CD8-positive, alpha-beta memory T cell (primary cell): ENCODE measurements at regions not wholly inside any gene's neighbourhood (a gene's known extent, or its start where the extent isn't known, plus 50 kb on each side); places are given as distances from the start of the nearest gene placed in this dataset.

Experiments used
- CTCF ChIA-PET: fragments of 350-600 bp; sonication (Branson Sonifier 250); formaldehyde crosslinking; loops from one replicate; lab custom pipeline; 2021; ENCODE audit warnings: antibody characterized with exemption; lab: Charles Lee
- POLR2A ChIA-PET: fragments of 350-600 bp; sonication (Branson Sonifier 250); formaldehyde crosslinking; loops from one replicate; lab custom pipeline; 2021; ENCODE audit warnings: antibody characterized with exemption; lab: Charles Lee
- DNase-seq, 5 donors: peaks; one replicate each; pipeline versions ENCODE4 v3.0.0 to v3.0.0-alpha.2; 2020 to 2022; ENCODE audit warnings: mixed read lengths in 1 of 5
- H3K27ac ChIP-seq: one replicate; pipeline ENCODE4 v1.7.0; 2013; ENCODE audit warnings: low read depth, mild to moderate bottlenecking, low read length, moderate library complexity
- H3K27me3 ChIP-seq: 2 replicates; pipeline ENCODE4 v1.7.0; 2013; ENCODE audit warnings: low read length, mild to moderate bottlenecking; ENCODE audit not compliant: insufficient read depth, poor library complexity, severe bottlenecking
- H3K36me3 ChIP-seq: 2 replicates; pipeline ENCODE4 v1.7.0; 2013; ENCODE audit warnings: mild to moderate bottlenecking, low read length, moderate library complexity; ENCODE audit not compliant: insufficient read depth
- H3K4me1 ChIP-seq: 2 replicates; pipeline ENCODE4 v1.7.0; 2013; ENCODE audit warnings: mild to moderate bottlenecking, low read length, moderate library complexity; ENCODE audit not compliant: insufficient read depth
- H3K4me3 ChIP-seq: 2 replicates; pipeline ENCODE4 v1.7.0; 2013; ENCODE audit warnings: mild to moderate bottlenecking, low read length
- H3K9me3 ChIP-seq: 2 replicates; pipeline ENCODE4 v1.7.0; 2013; ENCODE audit warnings: mild to moderate bottlenecking, low read length
- H3K27ac Mint-ChIP-seq, 8 donors: one replicate each; pipeline ENCODE4 v1.8.0; 2020 to 2021; ENCODE audit warnings: mixed read lengths in 8 of 8, mild to moderate bottlenecking in 6 of 8, inconsistent platforms in 3 of 8, moderate library complexity in 3 of 8
- H3K27me3 Mint-ChIP-seq, 2 donors: one replicate each; pipeline ENCODE4 v1.8.0; 2020 to 2021; ENCODE audit warnings: mixed read lengths in 2 of 2, mild to moderate bottlenecking in 1 of 2, moderate library complexity in 1 of 2
- H3K36me3 Mint-ChIP-seq, 3 donors: one replicate each; pipeline ENCODE4 v1.8.0; 2020 to 2021; ENCODE audit warnings: mixed read lengths in 3 of 3, inconsistent platforms in 1 of 3, mild to moderate bottlenecking in 1 of 3
- H3K4me1 Mint-ChIP-seq, 3 donors: one replicate each; pipeline ENCODE4 v1.8.0; 2020 to 2021; ENCODE audit warnings: mixed read lengths in 3 of 3, inconsistent platforms in 1 of 3, mild to moderate bottlenecking in 1 of 3
- H3K4me3 Mint-ChIP-seq, 7 donors: one replicate each; pipeline ENCODE4 v1.8.0; 2020 to 2021; ENCODE audit warnings: mixed read lengths in 7 of 7, mild to moderate bottlenecking in 6 of 7, moderate library complexity in 4 of 7, inconsistent platforms in 2 of 7
- H3K9me3 Mint-ChIP-seq, 5 donors: one replicate each; pipeline ENCODE4 v1.8.0; 2020 to 2022; ENCODE audit warnings: mixed read lengths in 5 of 5, mild to moderate bottlenecking in 3 of 5, moderate library complexity in 2 of 5, inconsistent platforms in 1 of 5

GRCh38 chr1:98306517-98307089 lies 354.9 kb upstream of the SNX7 start:
- Mint-ChIP-seq H3K4me1 (peaks cover 5 to 10% (median 7%) of the 10 kb centered on the region in 3 donors), H3K9me3 (no peaks in the 10 kb centered on the region), H3K36me3 (peaks cover 0 to 4% (median 0%) of the 10 kb centered on the region in 3 donors), H3K27me3 (peaks cover 0 to 1% of the 10 kb centered on the region in 2 donors), H3K27ac (no peak overlapping the region), H3K4me3 (peak overlapping the region in 1 of 7 donors; percentile 71)
- H3K27me3 ChIP-seq, result no peaks in the 10 kb centered on the region
- POLR2A ChIA-PET, result no interaction called here
- H3K4me1 ChIP-seq, result no peaks in the 10 kb centered on the region
- no peak overlapping the region for H3K27ac ChIP-seq
- H3K9me3 ChIP-seq, result no peaks in the 10 kb centered on the region
- CTCF ChIA-PET, result no interaction called here
- no peak for DNase-seq
- no peak overlapping the region for H3K4me3 ChIP-seq
- H3K36me3 ChIP-seq, result no peaks in the 10 kb centered on the region

GRCh38 chr1:98305362-98305761 lies 356.2 kb upstream of the SNX7 start:
- H3K4me1 Mint-ChIP-seq, result peaks cover 5 to 10% (median 7%) of the 10 kb centered on the region in 3 donors

GRCh38 chr1:98304888-98305287 lies 356.6 kb upstream of the SNX7 start:
- Histone ChIP-seq H3K9me3 (no peaks in the 10 kb centered on the region), H3K36me3 (no peaks in the 10 kb centered on the region), H3K27ac (no peak overlapping the region), H3K4me3 (no peak overlapping the region), H3K4me1 (no peaks in the 10 kb centered on the region), H3K27me3 (no peaks in the 10 kb centered on the region)
- ChIA-PET POLR2A (no interaction called here), CTCF (no interaction called here)
- no peak for DNase-seq
- Mint-ChIP-seq H3K9me3 (no peaks in the 10 kb centered on the region), H3K36me3 (peaks cover 0 to 4% (median 0%) of the 10 kb centered on the region in 3 donors), H3K4me1 (peaks cover 5 to 10% (median 7%) of the 10 kb centered on the region in 3 donors), H3K27me3 (peaks cover 0 to 1% of the 10 kb centered on the region in 2 donors), H3K27ac (no peak overlapping the region), H3K4me3 (no peak overlapping the region)

More at GRCh38 chr1:98305362-98305761, 356.2 kb upstream of the SNX7 start:
- ChIA-PET POLR2A (no interaction called here), CTCF (no interaction called here)
- no peak for DNase-seq
- H3K36me3 ChIP-seq, result no peaks in the 10 kb centered on the region
- H3K9me3 ChIP-seq, result no peaks in the 10 kb centered on the region
- peaks cover 0 to 4% (median 0%) of the 10 kb centered on the region in 3 donors for H3K36me3 Mint-ChIP-seq
- H3K27me3 ChIP-seq, result no peaks in the 10 kb centered on the region
- H3K4me3 ChIP-seq, result no peak overlapping the region
- peaks cover 0 to 1% of the 10 kb centered on the region in 2 donors for H3K27me3 Mint-ChIP-seq
- no peak overlapping the region for H3K27ac Mint-ChIP-seq
- H3K4me3 Mint-ChIP-seq, result no peak overlapping the region
- no peaks in the 10 kb centered on the region for H3K9me3 Mint-ChIP-seq
- no peaks in the 10 kb centered on the region for H3K4me1 ChIP-seq
- H3K27ac ChIP-seq, result no peak overlapping the region

GRCh38 chr1:98299861-98300260 lies 361.7 kb upstream of the SNX7 start:
- Mint-ChIP-seq H3K27ac (peak overlapping the region in 1 of 8 donors; percentile 17), H3K36me3 (peaks cover 0 to 4% (median 0%) of the 10 kb centered on the region in 3 donors), H3K9me3 (no peaks in the 10 kb centered on the region), H3K4me1 (no peaks in the 10 kb centered on the region), H3K27me3 (peaks cover 0 to 2% of the 10 kb centered on the region in 2 donors), H3K4me3 (no peak overlapping the region)
- ChIA-PET POLR2A (no interaction called here), CTCF (no interaction called here)
- Histone ChIP-seq H3K4me3 (no peak overlapping the region), H3K4me1 (no peaks in the 10 kb centered on the region), H3K9me3 (no peaks in the 10 kb centered on the region), H3K36me3 (no peaks in the 10 kb centered on the region), H3K27ac (no peak overlapping the region), H3K27me3 (no peaks in the 10 kb centered on the region)
- DNase-seq, result no peak

- DNase-seq, result no peak
- Histone ChIP-seq H3K27ac (no peak overlapping the region), H3K9me3 (no peaks in the 10 kb centered on the region), H3K4me1 (no peaks in the 10 kb centered on the region), H3K36me3 (no peaks in the 10 kb centered on the region), H3K4me3 (no peak overlapping the region), H3K27me3 (no peaks in the 10 kb centered on the region)
- H3K4me1 Mint-ChIP-seq, result no peaks in the 10 kb centered on the region
- no peak overlapping the region for H3K27ac Mint-ChIP-seq
- peaks cover 0 to 2% of the 10 kb centered on the region in 2 donors for H3K27me3 Mint-ChIP-seq
- peaks cover 0 to 4% (median 0%) of the 10 kb centered on the region in 3 donors for H3K36me3 Mint-ChIP-seq
- CTCF ChIA-PET, result no interaction called here
- no peak overlapping the region for H3K4me3 Mint-ChIP-seq
- H3K9me3 Mint-ChIP-seq, result no peaks in the 10 kb centered on the region
- POLR2A ChIA-PET, result no interaction called here
Measured at GRCh38 chr1:98299313-98299712, 362.2 kb upstream of the SNX7 start.

GRCh38 chr1:98298319-98298718 lies 363.2 kb upstream of the SNX7 start:
- Histone ChIP-seq H3K4me3 (no peak overlapping the region), H3K27ac (no peak overlapping the region), H3K4me1 (no peaks in the 10 kb centered on the region), H3K9me3 (no peaks in the 10 kb centered on the region), H3K27me3 (no peaks in the 10 kb centered on the region), H3K36me3 (no peaks in the 10 kb centered on the region)
- Mint-ChIP-seq H3K9me3 (no peaks in the 10 kb centered on the region), H3K27me3 (peaks cover 0 to 2% of the 10 kb centered on the region in 2 donors), H3K27ac (no peak overlapping the region), H3K4me3 (no peak overlapping the region), H3K36me3 (peaks cover 0 to 4% (median 0%) of the 10 kb centered on the region in 3 donors), H3K4me1 (no peaks in the 10 kb centered on the region)
- ChIA-PET CTCF (no interaction called here), POLR2A (no interaction called here)
- no peak for DNase-seq

GRCh38 chr1:98296681-98297080 lies 364.8 kb upstream of the SNX7 start:
- no peaks in the 10 kb centered on the region for H3K4me1 Mint-ChIP-seq
- CTCF ChIA-PET, result no interaction called here
- DNase-seq, result no peak
- H3K9me3 Mint-ChIP-seq, result no peaks in the 10 kb centered on the region
- no peaks in the 10 kb centered on the region for H3K27me3 ChIP-seq
- peaks cover 0 to 2% of the 10 kb centered on the region in 2 donors for H3K27me3 Mint-ChIP-seq
- no peak overlapping the region for H3K27ac ChIP-seq
- H3K9me3 ChIP-seq, result no peaks in the 10 kb centered on the region
- H3K27ac Mint-ChIP-seq, result peak overlapping the region in 1 of 8 donors; percentile 38
- POLR2A ChIA-PET, result no interaction called here
- H3K4me3 Mint-ChIP-seq, result no peak overlapping the region
- no peaks in the 10 kb centered on the region for H3K4me1 ChIP-seq
- no peaks in the 10 kb centered on the region for H3K36me3 ChIP-seq
- no peaks in the 10 kb centered on the region for H3K36me3 Mint-ChIP-seq
- no peak overlapping the region for H3K4me3 ChIP-seq

GRCh38 chr1:98294127-98294526 lies 367.4 kb upstream of the SNX7 start:
- no peaks in the 10 kb centered on the region for H3K9me3 Mint-ChIP-seq
- H3K36me3 Mint-ChIP-seq, result peaks cover 0 to 4% (median 0%) of the 10 kb centered on the region in 3 donors
- H3K9me3 ChIP-seq, result no peaks in the 10 kb centered on the region
- no peak overlapping the region for H3K4me3 ChIP-seq
- no peak overlapping the region for H3K27ac ChIP-seq
- H3K27ac Mint-ChIP-seq, result no peak overlapping the region
- no peak for DNase-seq
- no peaks in the 10 kb centered on the region for H3K36me3 ChIP-seq
- H3K27me3 ChIP-seq, result no peaks in the 10 kb centered on the region
- H3K4me1 ChIP-seq, result no peaks in the 10 kb centered on the region
- POLR2A ChIA-PET, result no interaction called here
- H3K4me1 Mint-ChIP-seq, result no peaks in the 10 kb centered on the region
- H3K27me3 Mint-ChIP-seq, result peaks cover 0 to 2% of the 10 kb centered on the region in 2 donors
- CTCF ChIA-PET, result no interaction called here
- no peak overlapping the region for H3K4me3 Mint-ChIP-seq
